ENCODE measurements at regions not wholly inside any gene's neighbourhood (a gene's known extent, or its start where the extent isn't known, plus 50 kb on each side); places are given as distances from the start of the nearest gene placed in this dataset.

GRCh38 chr13:104286566-104287290, 1220.5 kb upstream of the SLC10A2 start:
- H4K91ac ChIP-seq (ENCODE audit: low read depth, low read length, poor library complexity) = no peak overlapping the region
- H3K36me3 ChIP-seq (replicated peaks in 1 of 2; ENCODE audit: control insufficient read depth in 2 of 2, insufficient read depth in 2 of 2, low read length in 2 of 2) = no peaks in the 10 kb centered on the region
- no peaks in the 10 kb centered on the region for H3K79me1 ChIP-seq (ENCODE audit: low read depth, low read length)
- peak; percentile 15 for DNase-seq (ENCODE audit: low spot score)
- no peak overlapping the region for H3K14ac ChIP-seq (ENCODE audit: low read length)
- H2BK5ac ChIP-seq (ENCODE audit: low read length) = no peak overlapping the region
- no peaks in the 10 kb centered on the region for H3K27me3 ChIP-seq (ENCODE audit: control insufficient read depth in 3 of 3, insufficient read depth in 3 of 3, low read depth in 1 of 3, low read length in 3 of 3)
- H3K18ac ChIP-seq (ENCODE audit: low read length) = no peak overlapping the region
- H3K9ac ChIP-seq (ENCODE audit: low read depth, low read length, poor library complexity) = no peak overlapping the region
- no peak overlapping the region for H3K27ac ChIP-seq (replicated peaks; ENCODE audit: low read length)
- no peak overlapping the region for H2BK15ac ChIP-seq (ENCODE audit: low read length)
- H2BK12ac ChIP-seq (ENCODE audit: low read length) = no peak overlapping the region
- no peak overlapping the region for H3K4me3 ChIP-seq (ENCODE audit: low read length in 2 of 2)
- no peak overlapping the region for H3K23ac ChIP-seq (ENCODE audit: low read depth, low read length, poor library complexity)
- H3K9me3 ChIP-seq (replicated peaks in 1 of 2; ENCODE audit: control insufficient read depth in 2 of 2, insufficient read depth in 1 of 2, low read depth in 1 of 2, low read length in 2 of 2) = no peaks in the 10 kb centered on the region
- peak overlapping the region; percentile 46 for H2AFZ ChIP-seq (ENCODE audit: low read length)
- H4K8ac ChIP-seq (ENCODE audit: low read depth, low read length) = no peak overlapping the region
- H3K4me1 ChIP-seq (ENCODE audit: control insufficient read depth in 2 of 2, insufficient read depth in 1 of 2, low read depth in 1 of 2, low read length in 2 of 2) = peaks cover 1 to 3% of the 10 kb centered on the region in 2 donors
- no peak overlapping the region for H2AK5ac ChIP-seq (ENCODE audit: low read depth, low read length)
- no peak overlapping the region for H3K4me2 ChIP-seq (ENCODE audit: insufficient read depth, low read length, poor library complexity, severe bottlenecking)
- no peak overlapping the region for H2BK120ac ChIP-seq (ENCODE audit: low read depth, low read length)
- no CpG with 5 or more reads among the region's 4 CpGs for WGBS, 2 donors (ENCODE audit: extremely low coverage in 2 of 2, insufficient read length in 2 of 2, insufficient replicate concordance in 1 of 2)
- H3K4ac ChIP-seq (ENCODE audit: low read length) = no peak overlapping the region

- H2BK5ac ChIP-seq (ENCODE audit: low read length) = no peak overlapping the region
- H2BK120ac ChIP-seq (ENCODE audit: low read depth, low read length) = no peak overlapping the region
- H3K36me3 ChIP-seq (replicated peaks in 1 of 2; ENCODE audit: control insufficient read depth in 2 of 2, insufficient read depth in 2 of 2, low read length in 2 of 2) = no peaks in the 10 kb centered on the region
- no peak overlapping the region for H2AK5ac ChIP-seq (ENCODE audit: low read depth, low read length)
- H3K27me3 ChIP-seq (ENCODE audit: control insufficient read depth in 3 of 3, insufficient read depth in 3 of 3, low read depth in 1 of 3, low read length in 3 of 3) = no peaks in the 10 kb centered on the region
- no peak overlapping the region for H3K4ac ChIP-seq (ENCODE audit: low read length)
- peaks cover under 1 to 2% of the 10 kb centered on the region in 2 donors for H3K4me1 ChIP-seq (ENCODE audit: control insufficient read depth in 2 of 2, insufficient read depth in 1 of 2, low read depth in 1 of 2, low read length in 2 of 2)
- H3K18ac ChIP-seq (ENCODE audit: low read length) = no peak overlapping the region
- H3K79me1 ChIP-seq (ENCODE audit: low read depth, low read length) = no peaks in the 10 kb centered on the region
- no peak overlapping the region for H3K27ac ChIP-seq (replicated peaks; ENCODE audit: low read length)
- H3K4me3 ChIP-seq (ENCODE audit: low read length in 2 of 2) = no peak overlapping the region
- no CpG with 5 or more reads among the region's 4 CpGs for WGBS, 2 donors (ENCODE audit: extremely low coverage in 2 of 2, insufficient read length in 2 of 2, insufficient replicate concordance in 1 of 2)
- no peaks in the 10 kb centered on the region for H3K9me3 ChIP-seq (replicated peaks in 1 of 2; ENCODE audit: control insufficient read depth in 2 of 2, insufficient read depth in 1 of 2, low read depth in 1 of 2, low read length in 2 of 2)
- H2BK15ac ChIP-seq (ENCODE audit: low read length) = no peak overlapping the region
- no peak overlapping the region for H3K23ac ChIP-seq (ENCODE audit: low read depth, low read length, poor library complexity)
- DNase-seq (ENCODE audit: low spot score) = no peak
- H2AFZ ChIP-seq (ENCODE audit: low read length) = peak overlapping the region; percentile 40
- no peak overlapping the region for H3K9ac ChIP-seq (ENCODE audit: low read depth, low read length, poor library complexity)
- H2BK12ac ChIP-seq (ENCODE audit: low read length) = no peak overlapping the region
- no peak overlapping the region for H4K8ac ChIP-seq (ENCODE audit: low read depth, low read length)
- H3K4me2 ChIP-seq (ENCODE audit: insufficient read depth, low read length, poor library complexity, severe bottlenecking) = no peak overlapping the region
- H3K14ac ChIP-seq (ENCODE audit: low read length) = no peak overlapping the region
- H4K91ac ChIP-seq (ENCODE audit: low read depth, low read length, poor library complexity) = no peak overlapping the region
Observed at GRCh38 chr13:104281910-104282309, 1215.7 kb upstream of the SLC10A2 start.

- H4K91ac ChIP-seq (ENCODE audit: low read depth, low read length, poor library complexity) = no peak overlapping the region
- H3K4me2 ChIP-seq (ENCODE audit: insufficient read depth, low read length, poor library complexity, severe bottlenecking) = no peak overlapping the region
- no peaks in the 10 kb centered on the region for H3K36me3 ChIP-seq (replicated peaks in 1 of 2; ENCODE audit: control insufficient read depth in 2 of 2, insufficient read depth in 2 of 2, low read length in 2 of 2)
- no peaks in the 10 kb centered on the region for H3K4me1 ChIP-seq (ENCODE audit: control insufficient read depth in 2 of 2, insufficient read depth in 1 of 2, low read depth in 1 of 2, low read length in 2 of 2)
- H3K14ac ChIP-seq (ENCODE audit: low read length) = no peak overlapping the region
- no peak overlapping the region for H3K4me3 ChIP-seq (ENCODE audit: low read length in 2 of 2)
- H3K27me3 ChIP-seq (ENCODE audit: control insufficient read depth in 3 of 3, insufficient read depth in 3 of 3, low read depth in 1 of 3, low read length in 3 of 3) = no peaks in the 10 kb centered on the region
- no peak for DNase-seq (ENCODE audit: low spot score)
- no peak overlapping the region for H2BK15ac ChIP-seq (ENCODE audit: low read length)
- H2BK5ac ChIP-seq (ENCODE audit: low read length) = no peak overlapping the region
- no peak overlapping the region for H3K23ac ChIP-seq (ENCODE audit: low read depth, low read length, poor library complexity)
- no CpG with 5 or more reads among the region's 3 CpGs for WGBS, 2 donors (ENCODE audit: extremely low coverage in 2 of 2, insufficient read length in 2 of 2, insufficient replicate concordance in 1 of 2)
- no peak overlapping the region for H2AK5ac ChIP-seq (ENCODE audit: low read depth, low read length)
- H3K4ac ChIP-seq (ENCODE audit: low read length) = no peak overlapping the region
- H3K9ac ChIP-seq (ENCODE audit: low read depth, low read length, poor library complexity) = no peak overlapping the region
- H4K8ac ChIP-seq (ENCODE audit: low read depth, low read length) = no peak overlapping the region
- H3K79me1 ChIP-seq (ENCODE audit: low read depth, low read length) = no peaks in the 10 kb centered on the region
- H3K18ac ChIP-seq (ENCODE audit: low read length) = no peak overlapping the region
- no peak overlapping the region for H2BK120ac ChIP-seq (ENCODE audit: low read depth, low read length)
- H2BK12ac ChIP-seq (ENCODE audit: low read length) = no peak overlapping the region
- H3K27ac ChIP-seq (replicated peaks; ENCODE audit: low read length) = no peak overlapping the region
- no peaks in the 10 kb centered on the region for H3K9me3 ChIP-seq (replicated peaks in 1 of 2; ENCODE audit: control insufficient read depth in 2 of 2, insufficient read depth in 1 of 2, low read depth in 1 of 2, low read length in 2 of 2)
- H2AFZ ChIP-seq (ENCODE audit: low read length) = no peak overlapping the region
Observed at GRCh38 chr13:104270731-104271130, 1204.5 kb upstream of the SLC10A2 start.

- no peak overlapping the region for H4K91ac ChIP-seq (ENCODE audit: low read depth, low read length, poor library complexity)
- H3K9me3 ChIP-seq (replicated peaks in 1 of 2; ENCODE audit: control insufficient read depth in 2 of 2, insufficient read depth in 1 of 2, low read depth in 1 of 2, low read length in 2 of 2) = no peaks in the 10 kb centered on the region
- H3K79me1 ChIP-seq (ENCODE audit: low read depth, low read length) = no peaks in the 10 kb centered on the region
- H3K23ac ChIP-seq (ENCODE audit: low read depth, low read length, poor library complexity) = no peak overlapping the region
- no peaks in the 10 kb centered on the region for H3K4me1 ChIP-seq (ENCODE audit: control insufficient read depth in 2 of 2, insufficient read depth in 1 of 2, low read depth in 1 of 2, low read length in 2 of 2)
- no peaks in the 10 kb centered on the region for H3K27me3 ChIP-seq (ENCODE audit: control insufficient read depth in 3 of 3, insufficient read depth in 3 of 3, low read depth in 1 of 3, low read length in 3 of 3)
- H2BK15ac ChIP-seq (ENCODE audit: low read length) = no peak overlapping the region
- H3K4me2 ChIP-seq (ENCODE audit: insufficient read depth, low read length, poor library complexity, severe bottlenecking) = no peak overlapping the region
- no peak overlapping the region for H4K8ac ChIP-seq (ENCODE audit: low read depth, low read length)
- WGBS, 2 donors (ENCODE audit: extremely low coverage in 2 of 2, insufficient read length in 2 of 2, insufficient replicate concordance in 1 of 2) = no CpG with 5 or more reads among the region's 6 CpGs
- no peak overlapping the region for H2BK12ac ChIP-seq (ENCODE audit: low read length)
- H3K14ac ChIP-seq (ENCODE audit: low read length) = no peak overlapping the region
- H3K27ac ChIP-seq (replicated peaks; ENCODE audit: low read length) = no peak overlapping the region
- peak overlapping the region; percentile 59 for H2AFZ ChIP-seq (ENCODE audit: low read length)
- no peak overlapping the region for H2BK5ac ChIP-seq (ENCODE audit: low read length)
- no peak overlapping the region for H3K9ac ChIP-seq (ENCODE audit: low read depth, low read length, poor library complexity)
- no peak overlapping the region for H2BK120ac ChIP-seq (ENCODE audit: low read depth, low read length)
- DNase-seq (ENCODE audit: low spot score) = no peak
- H3K4ac ChIP-seq (ENCODE audit: low read length) = no peak overlapping the region
- no peaks in the 10 kb centered on the region for H3K36me3 ChIP-seq (replicated peaks in 1 of 2; ENCODE audit: control insufficient read depth in 2 of 2, insufficient read depth in 2 of 2, low read length in 2 of 2)
- no peak overlapping the region for H3K4me3 ChIP-seq (ENCODE audit: low read length in 2 of 2)
- no peak overlapping the region for H2AK5ac ChIP-seq (ENCODE audit: low read depth, low read length)
- H3K18ac ChIP-seq (ENCODE audit: low read length) = no peak overlapping the region
Observed at GRCh38 chr13:104267206-104267811, 1201.1 kb upstream of the SLC10A2 start.

Measured in neuronal stem cell (in vitro differentiated cells).